Gastrocnemius medialis (tissue), 4 donors: ENCODE measurements at regions not wholly inside any gene's neighbourhood (a gene's known extent, or its start where the extent isn't known, plus 50 kb on each side); places are given as distances from the start of the nearest gene placed in this dataset.
A peak's percentile ranks its signal among the peaks of the same experiment; 100 is the strongest.
"Not testable (repeated sequence)": the region's sequence is repeated elsewhere in the genome, so short reads cannot be mapped to it uniquely, and the experiment has no call there.

Experiments used
- ATAC-seq, 2 donors: fragments of 150-250 bp; one replicate each; pipeline ENCODE4 v1.9.1; 2016
- DNase-seq, 2 donors: peaks; one replicate each; pipeline ENCODE4 v3.0.0-alpha.2; 2019
- H3K27ac ChIP-seq, 4 donors: fragments of 200-600 bp; sonication (generic); 1 replicate in 1 of 4; 2 replicates in 3 of 4; pipeline ENCODE4 v1.5.1; 2016 to 2018; ENCODE audit warnings: mild to moderate bottlenecking in 2 of 4, moderate library complexity in 1 of 4
- H3K27me3 ChIP-seq, 3 donors: fragments of 200-600 bp; sonication (generic) in 2 of 3; 1 replicate in 1 of 3; 2 replicates in 2 of 3; pipeline versions ENCODE4 v1.5.1 to v1.6.0; 2016 to 2019; ENCODE audit warnings: mild to moderate bottlenecking in 1 of 3, moderate library complexity in 1 of 3
- H3K36me3 ChIP-seq, 2 donors: fragments of 200-600 bp; sonication (generic) in 1 of 2; one replicate each; pipeline ENCODE4 v1.5.1; 2017 to 2018
- H3K4me1 ChIP-seq, 2 donors: fragments of 200-600 bp; sonication (generic) in 1 of 2; one replicate each; pipeline ENCODE4 v1.5.1; 2016 to 2017; ENCODE audit warnings: mild to moderate bottlenecking in 2 of 2
- H3K4me3 ChIP-seq, 4 donors: fragments of 200-600 bp; sonication (generic) in 3 of 4; 1 replicate in 1 of 4; 2 replicates in 3 of 4; pipeline ENCODE4 v1.5.1; 2016 to 2019; ENCODE audit warnings: mild to moderate bottlenecking in 2 of 4
- H3K9me3 ChIP-seq, 3 donors: fragments of 200-600 bp; sonication (generic) in 2 of 3; 1 replicate in 1 of 3; 2 replicates in 2 of 3; pipeline ENCODE4 v1.5.1; 2016 to 2019
- POLR2A ChIP-seq, 2 donors: fragments of 450-650 bp; IDR thresholded peaks; one replicate each; pipeline ENCODE4 v1.6.1; 2017; ENCODE audit warnings: antibody characterized with exemption in 2 of 2, mild to moderate bottlenecking in 2 of 2, moderate library complexity in 2 of 2
- in situ Hi-C, 4 donors: fragments of 200-750 bp; cut with MboI; loops; one replicate each; pipeline versions ENCODE4 v1.15.0 to v1.8.0; 2017; ENCODE audit warnings: low sequenced_read_pairs in 4 of 4
- intact Hi-C: fragments of 100-400 bp; cut with DNase I; formaldehyde crosslinking; loops from one replicate; pipeline ENCODE4 v1.15.1; 2023; ENCODE audit warnings: low total_unique reads
- TF ChIP-seq, protein P1 (sequence below), 5 experiments: fragments of 450-650 bp in 3 of 5; fragments of 200-600 bp in 2 of 5; sonication (generic) in 2 of 5; IDR thresholded peaks in 4 of 5; conservative IDR thresholded peaks in 1 of 5; 1 replicate in 4 of 5; 2 replicates in 1 of 5; pipeline ENCODE4 v1.5.1; 2016 to 2019; ENCODE audit warnings: antibody characterized with exemption in 5 of 5, mild to moderate bottlenecking in 3 of 5, moderate library complexity in 3 of 5

DNA sequence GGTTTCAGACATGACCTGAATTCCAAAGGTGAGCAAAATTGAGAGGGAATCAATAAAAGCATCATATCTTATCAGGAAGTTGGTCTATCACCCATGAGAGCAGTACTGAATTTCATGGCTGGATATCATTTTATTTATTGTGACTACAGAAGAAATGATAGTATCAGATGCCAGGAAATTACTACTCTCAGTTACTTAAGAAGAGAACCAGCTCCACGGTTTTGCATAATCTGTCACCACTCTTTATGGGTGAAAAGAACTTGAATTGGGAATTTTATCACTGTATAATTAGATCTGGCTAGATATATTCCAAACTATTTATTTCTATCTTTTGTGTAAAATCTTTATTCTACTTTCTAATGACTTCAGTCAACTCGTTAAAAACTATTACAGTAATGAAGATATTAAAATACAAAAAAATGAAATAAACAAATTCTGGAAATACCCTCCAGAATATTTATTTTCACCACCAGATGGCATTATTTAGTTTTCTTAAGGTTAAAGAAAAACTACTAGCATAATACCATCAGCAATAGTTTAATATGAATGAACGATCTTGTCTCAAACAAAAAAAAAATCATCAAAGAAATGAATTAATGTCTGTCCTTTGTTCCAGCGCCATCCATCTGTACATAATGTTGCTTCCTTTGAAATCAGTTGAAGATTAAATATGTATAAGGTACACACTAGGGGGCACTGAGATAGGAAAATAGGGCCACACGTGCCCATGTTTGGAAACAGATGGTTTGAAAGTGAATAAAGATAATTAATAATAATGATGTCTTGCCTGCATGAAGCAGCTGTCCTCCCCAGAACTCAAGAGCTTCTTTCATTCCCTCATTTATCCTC, 84.7 kb upstream of the SLCO6A1 start:
- in situ Hi-C loops = loop anchor here in 2 of 4 donors (10.0 to 25.0 kb wide), 2 partner anchors 454 to 461 kb away; no protein-coding TSS in a partner anchor

GRCh38 chr5:102589661-102590060, 90.9 kb upstream of the SLCO6A1 start:
- TF ChIP-seq, protein P1, sequence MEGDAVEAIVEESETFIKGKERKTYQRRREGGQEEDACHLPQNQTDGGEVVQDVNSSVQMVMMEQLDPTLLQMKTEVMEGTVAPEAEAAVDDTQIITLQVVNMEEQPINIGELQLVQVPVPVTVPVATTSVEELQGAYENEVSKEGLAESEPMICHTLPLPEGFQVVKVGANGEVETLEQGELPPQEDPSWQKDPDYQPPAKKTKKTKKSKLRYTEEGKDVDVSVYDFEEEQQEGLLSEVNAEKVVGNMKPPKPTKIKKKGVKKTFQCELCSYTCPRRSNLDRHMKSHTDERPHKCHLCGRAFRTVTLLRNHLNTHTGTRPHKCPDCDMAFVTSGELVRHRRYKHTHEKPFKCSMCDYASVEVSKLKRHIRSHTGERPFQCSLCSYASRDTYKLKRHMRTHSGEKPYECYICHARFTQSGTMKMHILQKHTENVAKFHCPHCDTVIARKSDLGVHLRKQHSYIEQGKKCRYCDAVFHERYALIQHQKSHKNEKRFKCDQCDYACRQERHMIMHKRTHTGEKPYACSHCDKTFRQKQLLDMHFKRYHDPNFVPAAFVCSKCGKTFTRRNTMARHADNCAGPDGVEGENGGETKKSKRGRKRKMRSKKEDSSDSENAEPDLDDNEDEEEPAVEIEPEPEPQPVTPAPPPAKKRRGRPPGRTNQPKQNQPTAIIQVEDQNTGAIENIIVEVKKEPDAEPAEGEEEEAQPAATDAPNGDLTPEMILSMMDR (IDR thresholded peaks at IDR 0.05 in 4 of 5, conservative IDR thresholded peaks at IDR 0.05 in 1 of 5) = no peak
- TF ChIP-seq POLR2A (IDR thresholded peaks at IDR 0.05) = no peak
- no peaks in the 10 kb centered on the region for H3K36me3 ChIP-seq
- ATAC-seq (no peak), DNase-seq (no peak)
- H3K4me1 ChIP-seq = no peaks in the 10 kb centered on the region
- intact Hi-C loops (loop anchor here (10.0 kb wide), 1 partner anchor 95 kb away; no protein-coding TSS in a partner anchor), in situ Hi-C loops (loop anchor here in 3 of 4 donors (5.0 to 25.0 kb wide), 3 partner anchors 448 to 455 kb away; no protein-coding TSS in a partner anchor)
- no peak overlapping the region for H3K27ac ChIP-seq
- no peak overlapping the region for H3K4me3 ChIP-seq
- H3K9me3 ChIP-seq = no peaks in the 10 kb centered on the region
- H3K27me3 ChIP-seq = no peaks in the 10 kb centered on the region

More for the DNA sequence above, 84.7 kb upstream of the SLCO6A1 start:
- TF ChIP-seq, protein P1 (IDR thresholded peaks at IDR 0.05 in 4 of 5, conservative IDR thresholded peaks at IDR 0.05 in 1 of 5) = peak in 4 of 5 experiments; percentile 16 to 42 (median 37)
- TF ChIP-seq POLR2A (IDR thresholded peaks at IDR 0.05) = no peak
- no peak overlapping the region for H3K27ac ChIP-seq
- H3K4me3 ChIP-seq = no peak overlapping the region
- no peaks in the 10 kb centered on the region for H3K27me3 ChIP-seq
- no peak for ATAC-seq
- intact Hi-C loops = loop anchor here (1.0 to 10.0 kb wide), 2 partner anchors 101 to 458 kb away; no protein-coding TSS in a partner anchor
- DNase-seq = no peak
- no peaks in the 10 kb centered on the region for H3K36me3 ChIP-seq
- no peaks in the 10 kb centered on the region for H3K9me3 ChIP-seq
- no peaks in the 10 kb centered on the region for H3K4me1 ChIP-seq

GRCh38 chr5:102590467-102590866, 91.7 kb upstream of the SLCO6A1 start:
- DNase-seq = no peak
- Histone ChIP-seq H3K27ac (no peak overlapping the region), H3K9me3 (no peaks in the 10 kb centered on the region), H3K36me3 (no peaks in the 10 kb centered on the region), H3K4me3 (no peak overlapping the region), H3K27me3 (no peaks in the 10 kb centered on the region), H3K4me1 (no peaks in the 10 kb centered on the region)
- intact Hi-C loops = no loop called here
- in situ Hi-C loops = loop anchor here in 1 of 4 donors (25.0 kb wide), 1 partner anchor 447 kb away; no protein-coding TSS in a partner anchor
- no peak for ATAC-seq
- TF ChIP-seq, protein P1 (IDR thresholded peaks at IDR 0.05 in 4 of 5, conservative IDR thresholded peaks at IDR 0.05 in 1 of 5) = no peak
- TF ChIP-seq POLR2A (IDR thresholded peaks at IDR 0.05) = no peak

DNA sequence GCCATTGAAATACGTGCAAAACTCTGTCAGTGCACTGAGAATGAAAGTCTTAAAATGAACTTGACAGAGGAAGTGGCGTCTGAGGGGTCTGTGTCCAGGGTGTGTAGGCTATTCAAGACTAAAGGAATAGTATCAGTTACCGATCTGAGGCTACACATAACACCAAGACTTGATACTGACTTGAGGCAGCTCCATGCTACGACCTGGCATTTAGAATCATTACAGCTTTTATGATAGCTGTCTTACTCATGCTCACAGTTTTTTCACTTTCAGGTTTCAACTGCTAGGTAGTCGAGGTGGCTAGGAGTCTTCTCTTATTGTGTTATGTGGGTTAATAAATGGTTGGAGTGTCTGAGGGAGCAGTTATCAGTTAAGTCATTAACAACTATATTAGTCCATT, 92.8 kb upstream of the SLCO6A1 start:
- no peak overlapping the region for H3K27ac ChIP-seq
- TF ChIP-seq, protein P1 (IDR thresholded peaks at IDR 0.05 in 4 of 5, conservative IDR thresholded peaks at IDR 0.05 in 1 of 5) = no peak
- TF ChIP-seq POLR2A (IDR thresholded peaks at IDR 0.05) = no peak
- H3K36me3 ChIP-seq = no peaks in the 10 kb centered on the region
- no peaks in the 10 kb centered on the region for H3K4me1 ChIP-seq
- intact Hi-C loops = no loop called here
- H3K27me3 ChIP-seq = no peaks in the 10 kb centered on the region
- in situ Hi-C loops = loop anchor here in 1 of 4 donors (25.0 kb wide), 1 partner anchor 446 kb away; no protein-coding TSS in a partner anchor
- ATAC-seq = no peak
- no peak overlapping the region for H3K4me3 ChIP-seq
- no peaks in the 10 kb centered on the region for H3K9me3 ChIP-seq
- DNase-seq = no peak

- H3K27ac ChIP-seq, H3K27me3 ChIP-seq, ATAC-seq, H3K9me3 ChIP-seq, H3K4me1 ChIP-seq, H3K36me3 ChIP-seq, DNase-seq, intact Hi-C loops, H3K4me3 ChIP-seq: not testable (repeated sequence)
- in situ Hi-C loops = loop anchor here in 1 of 4 donors (25.0 kb wide), 1 partner anchor 445 kb away; no protein-coding TSS in a partner anchor
Observed at GRCh38 chr5:102592586-102592985, 93.8 kb upstream of the SLCO6A1 start.
